ENCODE measurements at regions not wholly inside any gene's neighbourhood (a gene's known extent, or its start where the extent isn't known, plus 50 kb on each side); places are given as distances from the start of the nearest gene placed in this dataset.

DNA sequence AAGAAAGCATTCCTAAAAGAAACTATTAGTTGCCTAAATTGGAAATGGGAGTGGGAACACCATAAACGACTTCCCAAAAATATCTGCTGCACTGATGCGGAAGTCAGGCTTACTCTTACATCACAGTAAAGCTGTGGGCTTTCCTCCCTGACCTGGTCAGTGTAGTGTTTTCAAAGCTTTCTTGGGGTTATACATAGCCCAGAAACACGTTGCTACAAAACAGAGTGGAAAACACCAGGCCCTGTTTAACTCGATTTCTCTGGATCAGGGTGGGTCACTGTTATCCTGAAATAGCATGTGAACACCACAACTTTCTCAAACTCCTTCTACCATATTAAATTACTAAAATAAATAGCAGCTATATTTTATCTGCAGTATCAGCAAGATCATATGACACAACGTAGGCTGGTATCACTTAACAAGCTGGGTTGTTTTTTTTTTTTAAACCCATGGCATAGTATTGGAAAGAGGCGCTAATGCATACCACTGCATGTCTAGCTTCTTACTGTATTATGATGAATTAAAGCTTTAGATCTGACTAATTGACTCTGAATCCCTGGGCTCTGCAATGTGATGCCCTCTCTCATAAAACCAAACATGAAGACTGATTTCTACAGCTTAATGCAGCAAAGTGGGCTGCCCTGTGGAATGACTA is 184.6 kb downstream of the TGFB2 start:
- ChIA-PET RAD21 (ENCODE audit: low non-redundant PET in 1 of 2, low total read pairs in 2 of 2, uncharacterized antibody in 2 of 2, unreplicated experiment in 2 of 2) (no interaction called here), POLR2A (no interaction called here), CTCF (interaction anchor here (0.6 kb wide), 1 partner anchor 8 kb away, joined by 3 read pairs; no protein-coding TSS in a partner anchor)
- DNase-seq (ENCODE audit: low read depth, low spot score), result no peak
- no TSS peak for BruUV-seq (replicated peaks)
- TF ChIP-seq POLR2AphosphoS5 (IDR thresholded peaks at IDR 0.05; ENCODE audit: low read depth, low read length), result no peak
- TF ChIP-seq EZH2 (IDR thresholded peaks at IDR 0.05), result no peak
- TF ChIP-seq, protein P1, sequence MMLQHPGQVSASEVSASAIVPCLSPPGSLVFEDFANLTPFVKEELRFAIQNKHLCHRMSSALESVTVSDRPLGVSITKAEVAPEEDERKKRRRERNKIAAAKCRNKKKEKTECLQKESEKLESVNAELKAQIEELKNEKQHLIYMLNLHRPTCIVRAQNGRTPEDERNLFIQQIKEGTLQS (IDR thresholded peaks at IDR 0.05), result no peak
- no peak for TF ChIP-seq EGR1 (IDR thresholded peaks at IDR 0.05; ENCODE audit: low read depth)
- no peak for TF ChIP-seq FOSL1 (IDR thresholded peaks at IDR 0.05; ENCODE audit: low read depth)
- TF ChIP-seq, protein P2, sequence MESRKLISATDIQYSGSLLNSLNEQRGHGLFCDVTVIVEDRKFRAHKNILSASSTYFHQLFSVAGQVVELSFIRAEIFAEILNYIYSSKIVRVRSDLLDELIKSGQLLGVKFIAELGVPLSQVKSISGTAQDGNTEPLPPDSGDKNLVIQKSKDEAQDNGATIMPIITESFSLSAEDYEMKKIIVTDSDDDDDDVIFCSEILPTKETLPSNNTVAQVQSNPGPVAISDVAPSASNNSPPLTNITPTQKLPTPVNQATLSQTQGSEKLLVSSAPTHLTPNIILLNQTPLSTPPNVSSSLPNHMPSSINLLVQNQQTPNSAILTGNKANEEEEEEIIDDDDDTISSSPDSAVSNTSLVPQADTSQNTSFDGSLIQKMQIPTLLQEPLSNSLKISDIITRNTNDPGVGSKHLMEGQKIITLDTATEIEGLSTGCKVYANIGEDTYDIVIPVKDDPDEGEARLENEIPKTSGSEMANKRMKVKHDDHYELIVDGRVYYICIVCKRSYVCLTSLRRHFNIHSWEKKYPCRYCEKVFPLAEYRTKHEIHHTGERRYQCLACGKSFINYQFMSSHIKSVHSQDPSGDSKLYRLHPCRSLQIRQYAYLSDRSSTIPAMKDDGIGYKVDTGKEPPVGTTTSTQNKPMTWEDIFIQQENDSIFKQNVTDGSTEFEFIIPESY (IDR thresholded peaks at IDR 0.05; ENCODE audit: extremely low read depth, insufficient replicate concordance, low read length), result no peak
- TF ChIP-seq ELF1 (IDR thresholded peaks at IDR 0.05; ENCODE audit: borderline replicate concordance, low read depth), result no peak
- no peak for TF ChIP-seq SP1 (IDR thresholded peaks at IDR 0.05; ENCODE audit: low read depth)
- no peak for TF ChIP-seq SIN3A (IDR thresholded peaks at IDR 0.05; ENCODE audit: low read depth)
- TF ChIP-seq ZNF274 (IDR thresholded peaks at IDR 0.05; ENCODE audit: low read depth, low read length), result no peak
- TF ChIP-seq EZH2phosphoT487 (IDR thresholded peaks at IDR 0.05; ENCODE audit: borderline replicate concordance), result no peak
- TF ChIP-seq POLR2A (IDR thresholded peaks at IDR 0.05; ENCODE audit: borderline replicate concordance, extremely low read depth, insufficient read depth, insufficient read length), result no peak
- no peak for TF ChIP-seq RAD21 (IDR thresholded peaks at IDR 0.05; ENCODE audit: low read depth)
- TF ChIP-seq ZFX (IDR thresholded peaks at IDR 0.05), result no peak
- TF ChIP-seq, protein P3, sequence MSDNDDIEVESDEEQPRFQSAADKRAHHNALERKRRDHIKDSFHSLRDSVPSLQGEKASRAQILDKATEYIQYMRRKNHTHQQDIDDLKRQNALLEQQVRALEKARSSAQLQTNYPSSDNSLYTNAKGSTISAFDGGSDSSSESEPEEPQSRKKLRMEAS (IDR thresholded peaks at IDR 0.05), result no peak
- no peak for TF ChIP-seq TCF7L2 (IDR thresholded peaks at IDR 0.05; ENCODE audit: borderline replicate concordance, extremely low read depth, insufficient read depth, insufficient read length)
- TF ChIP-seq, protein P4, sequence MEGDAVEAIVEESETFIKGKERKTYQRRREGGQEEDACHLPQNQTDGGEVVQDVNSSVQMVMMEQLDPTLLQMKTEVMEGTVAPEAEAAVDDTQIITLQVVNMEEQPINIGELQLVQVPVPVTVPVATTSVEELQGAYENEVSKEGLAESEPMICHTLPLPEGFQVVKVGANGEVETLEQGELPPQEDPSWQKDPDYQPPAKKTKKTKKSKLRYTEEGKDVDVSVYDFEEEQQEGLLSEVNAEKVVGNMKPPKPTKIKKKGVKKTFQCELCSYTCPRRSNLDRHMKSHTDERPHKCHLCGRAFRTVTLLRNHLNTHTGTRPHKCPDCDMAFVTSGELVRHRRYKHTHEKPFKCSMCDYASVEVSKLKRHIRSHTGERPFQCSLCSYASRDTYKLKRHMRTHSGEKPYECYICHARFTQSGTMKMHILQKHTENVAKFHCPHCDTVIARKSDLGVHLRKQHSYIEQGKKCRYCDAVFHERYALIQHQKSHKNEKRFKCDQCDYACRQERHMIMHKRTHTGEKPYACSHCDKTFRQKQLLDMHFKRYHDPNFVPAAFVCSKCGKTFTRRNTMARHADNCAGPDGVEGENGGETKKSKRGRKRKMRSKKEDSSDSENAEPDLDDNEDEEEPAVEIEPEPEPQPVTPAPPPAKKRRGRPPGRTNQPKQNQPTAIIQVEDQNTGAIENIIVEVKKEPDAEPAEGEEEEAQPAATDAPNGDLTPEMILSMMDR (IDR thresholded peaks at IDR 0.05 in 2 of 3, conservative IDR thresholded peaks at IDR 0.05 in 1 of 3; ENCODE audit: borderline replicate concordance in 1 of 3, insufficient read depth in 1 of 3, low read depth in 2 of 3, low read length in 2 of 3), result no peak
- TF ChIP-seq, protein P5, sequence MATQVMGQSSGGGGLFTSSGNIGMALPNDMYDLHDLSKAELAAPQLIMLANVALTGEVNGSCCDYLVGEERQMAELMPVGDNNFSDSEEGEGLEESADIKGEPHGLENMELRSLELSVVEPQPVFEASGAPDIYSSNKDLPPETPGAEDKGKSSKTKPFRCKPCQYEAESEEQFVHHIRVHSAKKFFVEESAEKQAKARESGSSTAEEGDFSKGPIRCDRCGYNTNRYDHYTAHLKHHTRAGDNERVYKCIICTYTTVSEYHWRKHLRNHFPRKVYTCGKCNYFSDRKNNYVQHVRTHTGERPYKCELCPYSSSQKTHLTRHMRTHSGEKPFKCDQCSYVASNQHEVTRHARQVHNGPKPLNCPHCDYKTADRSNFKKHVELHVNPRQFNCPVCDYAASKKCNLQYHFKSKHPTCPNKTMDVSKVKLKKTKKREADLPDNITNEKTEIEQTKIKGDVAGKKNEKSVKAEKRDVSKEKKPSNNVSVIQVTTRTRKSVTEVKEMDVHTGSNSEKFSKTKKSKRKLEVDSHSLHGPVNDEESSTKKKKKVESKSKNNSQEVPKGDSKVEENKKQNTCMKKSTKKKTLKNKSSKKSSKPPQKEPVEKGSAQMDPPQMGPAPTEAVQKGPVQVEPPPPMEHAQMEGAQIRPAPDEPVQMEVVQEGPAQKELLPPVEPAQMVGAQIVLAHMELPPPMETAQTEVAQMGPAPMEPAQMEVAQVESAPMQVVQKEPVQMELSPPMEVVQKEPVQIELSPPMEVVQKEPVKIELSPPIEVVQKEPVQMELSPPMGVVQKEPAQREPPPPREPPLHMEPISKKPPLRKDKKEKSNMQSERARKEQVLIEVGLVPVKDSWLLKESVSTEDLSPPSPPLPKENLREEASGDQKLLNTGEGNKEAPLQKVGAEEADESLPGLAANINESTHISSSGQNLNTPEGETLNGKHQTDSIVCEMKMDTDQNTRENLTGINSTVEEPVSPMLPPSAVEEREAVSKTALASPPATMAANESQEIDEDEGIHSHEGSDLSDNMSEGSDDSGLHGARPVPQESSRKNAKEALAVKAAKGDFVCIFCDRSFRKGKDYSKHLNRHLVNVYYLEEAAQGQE (IDR thresholded peaks at IDR 0.05; ENCODE audit: low read depth), result no peak
- Histone ChIP-seq H4K20me1 (ENCODE audit: insufficient read depth) (no peaks in the 10 kb centered on the region), H3K4me3 (replicated peaks in 1 of 2; ENCODE audit: low read depth in 1 of 2, low read length in 2 of 2) (no peak overlapping the region), H3K27ac (ENCODE audit: low read depth, low read length) (no peak overlapping the region), H3K36me3 (ENCODE audit: control insufficient read depth in 1 of 2, insufficient read depth in 2 of 2, low read length in 2 of 2) (no peaks in the 10 kb centered on the region), H3K9me2 (ENCODE audit: insufficient read depth) (no peaks in the 10 kb centered on the region; the same call in 1 of the 2 replicates), H3K4me1 (ENCODE audit: control insufficient read depth in 1 of 2, insufficient read depth in 2 of 2, low read length in 2 of 2) (no peaks in the 10 kb centered on the region), H3K9me3 (ENCODE audit: control insufficient read depth in 1 of 2, insufficient read depth in 1 of 2, low read depth in 1 of 2, low read length in 2 of 2) (no peaks in the 10 kb centered on the region), H2AFZ (ENCODE audit: low read depth, low read length, poor library complexity, severe bottlenecking) (no peak overlapping the region), H3K79me2 (ENCODE audit: insufficient read depth, low read length) (no peaks in the 10 kb centered on the region), H3K9ac (ENCODE audit: low read length) (no peak overlapping the region), H3K27me3 (ENCODE audit: insufficient read depth, low read length) (no peaks in the 10 kb centered on the region), H3K4me2 (ENCODE audit: low read length) (no peak overlapping the region)
- no peak for ATAC-seq
- intact Hi-C loops (cut with micrococcal nuclease), result no loop called here
